WERI-Rb-1 (cell line): ENCODE measurements at regions not wholly inside any gene's neighbourhood (a gene's known extent, or its start where the extent isn't known, plus 50 kb on each side); places are given as distances from the start of the nearest gene placed in this dataset.
"Not testable (repeated sequence)": the region's sequence is repeated elsewhere in the genome, so short reads cannot be mapped to it uniquely, and the experiment has no call there.

ENCODE experiments used
- DNase-seq: peaks from one replicate; pipeline ENCODE4 v3.0.0-alpha.2; 2020
- H3K27ac ChIP-seq: fragments of 250-450 bp; sonication (Bioruptor Pico); 2 replicates; pipeline ENCODE4 v1.5.1; 2020; ENCODE audit warnings: mild to moderate bottlenecking, moderate library complexity
- H3K27me3 ChIP-seq: fragments of 250-450 bp; sonication (Bioruptor Pico); 2 replicates; pipeline ENCODE4 v1.5.1; 2021; ENCODE audit warnings: mild to moderate bottlenecking, low read depth, moderate library complexity; ENCODE audit not compliant: insufficient read depth, severe bottlenecking
- H3K36me3 ChIP-seq: fragments of 250-450 bp; sonication (Bioruptor Pico); 2 replicates; pipeline ENCODE4 v1.5.1; 2020; ENCODE audit warnings: mild to moderate bottlenecking, moderate library complexity
- H3K4me3 ChIP-seq: 2 replicates; pipeline ENCODE4 v1.5.1; 2011; ENCODE audit warnings: low read depth, mild to moderate bottlenecking, control low read depth, low read length
- H3K9me3 ChIP-seq: fragments of 250-450 bp; sonication (Bioruptor Pico); 2 replicates; pipeline ENCODE4 v1.5.1; 2021; ENCODE audit warnings: mild to moderate bottlenecking, moderate library complexity; ENCODE audit not compliant: severe bottlenecking
- CTCF ChIP-seq: IDR thresholded peaks from 2 replicates; pipeline ENCODE4 v1.5.1; 2011; ENCODE audit warnings: low read depth, mild to moderate bottlenecking, control low read depth, inconsistent platforms, low read length

DNA sequence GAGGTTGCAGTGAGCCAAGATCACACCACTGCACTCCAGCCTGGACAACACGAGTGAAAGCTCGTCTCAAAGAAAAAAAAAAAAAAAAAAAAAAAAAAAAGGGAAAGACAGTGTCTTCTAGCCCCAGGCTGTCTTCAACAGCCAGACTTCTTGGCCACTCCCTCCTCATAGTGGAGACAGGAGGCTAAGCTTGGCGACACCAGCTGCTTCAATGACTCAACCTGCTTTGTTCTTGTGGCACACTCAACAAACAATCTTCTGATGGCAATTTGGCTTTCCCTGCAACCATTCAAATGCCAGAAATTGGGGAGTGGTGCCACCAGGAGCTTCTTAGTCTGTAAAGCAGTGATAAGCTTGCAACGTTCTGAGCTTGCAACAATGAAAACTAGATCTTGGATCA is 290.4 kb upstream of the DYNLRB2 start:
- Histone ChIP-seq H3K36me3 (no peaks in the 10 kb centered on the region), H3K27ac (no peak overlapping the region), H3K9me3 (no peaks in the 10 kb centered on the region), H3K27me3 (peaks cover 3% of the 10 kb centered on the region), H3K4me3 (no peak overlapping the region)
- no peak for DNase-seq
- no peak for TF ChIP-seq CTCF

GRCh38 chr16:80243303-80243702 is 297.5 kb upstream of the DYNLRB2 start:
- not testable (repeated sequence) for H3K36me3 ChIP-seq, H3K9me3 ChIP-seq, H3K4me3 ChIP-seq, DNase-seq, H3K27ac ChIP-seq, H3K27me3 ChIP-seq

- not testable (repeated sequence) for H3K4me3 ChIP-seq, DNase-seq, H3K27ac ChIP-seq, H3K36me3 ChIP-seq, H3K9me3 ChIP-seq, H3K27me3 ChIP-seq
Measured at GRCh38 chr16:80242279-80242678, 298.5 kb upstream of the DYNLRB2 start.

GRCh38 chr16:80233097-80233835 is 307.5 kb upstream of the DYNLRB2 start:
- Histone ChIP-seq H3K36me3 (no peaks in the 10 kb centered on the region), H3K9me3 (no peaks in the 10 kb centered on the region), H3K27ac (no peak overlapping the region), H3K4me3 (no peak overlapping the region), H3K27me3 (no peaks in the 10 kb centered on the region)
- DNase-seq = no peak
- TF ChIP-seq CTCF = no peak

- H3K27ac ChIP-seq = no peak overlapping the region
- H3K36me3 ChIP-seq = no peaks in the 10 kb centered on the region
- H3K9me3 ChIP-seq = no peaks in the 10 kb centered on the region
- H3K27me3 ChIP-seq = no peaks in the 10 kb centered on the region
- no peak overlapping the region for H3K4me3 ChIP-seq
- no peak for TF ChIP-seq CTCF
- no peak for DNase-seq
Measured at GRCh38 chr16:80231888-80232287, 308.9 kb upstream of the DYNLRB2 start.

DNA sequence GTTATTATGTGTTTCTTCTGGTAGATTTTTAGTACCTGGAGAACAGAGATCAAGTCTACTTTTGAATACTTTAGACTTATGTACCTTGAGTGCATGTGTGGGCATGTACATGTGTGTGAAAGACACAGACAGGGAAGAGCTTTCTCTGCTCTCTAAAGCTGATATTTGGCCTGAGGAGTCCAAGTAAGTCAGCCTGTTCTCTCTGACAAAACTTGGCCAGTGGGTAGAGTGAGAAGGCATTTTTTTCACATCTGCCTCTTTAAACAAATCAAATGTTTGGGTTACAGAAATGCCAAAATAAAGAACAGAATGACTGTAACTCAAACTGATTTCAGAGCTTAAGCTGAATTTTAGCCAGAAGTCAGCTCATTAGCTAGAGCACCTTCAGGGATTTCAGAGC is 309.7 kb upstream of the DYNLRB2 start:
- H3K27me3 ChIP-seq = no peaks in the 10 kb centered on the region

More for the DNA sequence above, 309.7 kb upstream of the DYNLRB2 start:
- DNase-seq = no peak
- H3K9me3 ChIP-seq = no peaks in the 10 kb centered on the region
- H3K4me3 ChIP-seq = no peak overlapping the region
- H3K27ac ChIP-seq = no peak overlapping the region
- H3K36me3 ChIP-seq = no peaks in the 10 kb centered on the region
- no peak for TF ChIP-seq CTCF
